ENCODE measurements at regions not wholly inside any gene's neighbourhood (a gene's known extent, or its start where the extent isn't known, plus 50 kb on each side); places are given as distances from the start of the nearest gene placed in this dataset.

DNA sequence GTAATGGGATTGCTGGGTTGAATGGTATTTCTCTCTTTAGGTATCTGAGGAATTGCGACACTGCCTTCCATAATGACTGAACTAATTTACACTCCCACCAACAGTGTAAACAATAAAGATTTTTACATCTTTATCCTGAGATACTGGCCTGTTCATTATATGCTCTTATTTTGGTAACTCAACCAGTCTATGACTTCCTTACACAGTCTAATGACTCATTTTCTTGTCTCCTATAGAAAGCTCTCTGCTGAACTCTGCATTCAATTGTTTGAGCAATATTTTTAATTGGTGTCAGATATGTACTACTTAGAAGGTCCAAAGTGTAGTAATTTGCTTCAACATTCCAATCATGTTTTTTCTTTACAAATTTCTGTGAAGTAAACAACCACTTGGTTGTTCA is 1351.8 kb downstream of the FSCB start:
- TF ChIP-seq, protein P1, sequence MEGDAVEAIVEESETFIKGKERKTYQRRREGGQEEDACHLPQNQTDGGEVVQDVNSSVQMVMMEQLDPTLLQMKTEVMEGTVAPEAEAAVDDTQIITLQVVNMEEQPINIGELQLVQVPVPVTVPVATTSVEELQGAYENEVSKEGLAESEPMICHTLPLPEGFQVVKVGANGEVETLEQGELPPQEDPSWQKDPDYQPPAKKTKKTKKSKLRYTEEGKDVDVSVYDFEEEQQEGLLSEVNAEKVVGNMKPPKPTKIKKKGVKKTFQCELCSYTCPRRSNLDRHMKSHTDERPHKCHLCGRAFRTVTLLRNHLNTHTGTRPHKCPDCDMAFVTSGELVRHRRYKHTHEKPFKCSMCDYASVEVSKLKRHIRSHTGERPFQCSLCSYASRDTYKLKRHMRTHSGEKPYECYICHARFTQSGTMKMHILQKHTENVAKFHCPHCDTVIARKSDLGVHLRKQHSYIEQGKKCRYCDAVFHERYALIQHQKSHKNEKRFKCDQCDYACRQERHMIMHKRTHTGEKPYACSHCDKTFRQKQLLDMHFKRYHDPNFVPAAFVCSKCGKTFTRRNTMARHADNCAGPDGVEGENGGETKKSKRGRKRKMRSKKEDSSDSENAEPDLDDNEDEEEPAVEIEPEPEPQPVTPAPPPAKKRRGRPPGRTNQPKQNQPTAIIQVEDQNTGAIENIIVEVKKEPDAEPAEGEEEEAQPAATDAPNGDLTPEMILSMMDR (IDR thresholded peaks at IDR 0.05; ENCODE audit: extremely low read depth, missing control alignments): no peak
- DNase-seq (ENCODE audit: low spot score): no peak

DNA sequence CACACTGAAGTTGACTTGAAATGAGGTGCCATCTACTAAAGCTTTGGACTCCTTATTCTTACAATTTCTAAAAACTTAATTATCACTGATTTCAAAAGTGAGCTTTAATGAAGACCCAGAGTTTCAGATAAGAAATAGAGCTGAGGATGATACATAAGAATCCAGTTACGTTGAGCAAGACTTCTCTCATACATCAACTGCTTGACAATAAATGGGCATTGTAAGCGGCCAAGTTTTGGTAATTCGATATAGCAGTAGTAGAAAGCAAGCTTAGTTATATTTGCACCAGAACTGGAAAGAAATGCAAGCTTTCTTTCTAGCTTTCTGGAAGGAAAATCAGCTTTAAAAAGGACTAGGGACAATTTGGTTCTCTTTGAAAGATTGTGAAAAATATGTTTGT is 1359.6 kb downstream of the FSCB start:
- no peak for DNase-seq (ENCODE audit: low spot score)
- TF ChIP-seq, protein P1 (IDR thresholded peaks at IDR 0.05; ENCODE audit: extremely low read depth, missing control alignments): no peak

DNA sequence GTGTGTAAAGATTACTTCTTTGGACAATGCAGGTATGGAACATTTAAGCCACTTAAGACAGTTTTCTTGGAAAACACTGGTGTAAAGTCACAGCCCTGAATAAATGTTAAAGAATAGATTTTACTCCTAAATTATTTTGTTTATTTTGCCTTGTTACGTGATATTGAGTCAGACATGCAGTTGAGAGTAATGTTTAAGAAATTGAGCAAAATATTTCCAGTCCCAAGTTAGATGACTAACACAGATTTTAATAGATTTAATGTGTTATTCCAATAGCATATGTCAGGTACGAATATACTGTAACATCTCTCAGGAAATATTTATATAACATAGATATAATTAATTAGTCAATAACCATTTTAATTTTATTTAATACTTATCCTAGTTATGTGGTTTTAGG is 1361.7 kb downstream of the FSCB start:
- TF ChIP-seq, protein P1 (IDR thresholded peaks at IDR 0.05; ENCODE audit: extremely low read depth, missing control alignments): no peak
- no peak for DNase-seq (ENCODE audit: low spot score)

DNA sequence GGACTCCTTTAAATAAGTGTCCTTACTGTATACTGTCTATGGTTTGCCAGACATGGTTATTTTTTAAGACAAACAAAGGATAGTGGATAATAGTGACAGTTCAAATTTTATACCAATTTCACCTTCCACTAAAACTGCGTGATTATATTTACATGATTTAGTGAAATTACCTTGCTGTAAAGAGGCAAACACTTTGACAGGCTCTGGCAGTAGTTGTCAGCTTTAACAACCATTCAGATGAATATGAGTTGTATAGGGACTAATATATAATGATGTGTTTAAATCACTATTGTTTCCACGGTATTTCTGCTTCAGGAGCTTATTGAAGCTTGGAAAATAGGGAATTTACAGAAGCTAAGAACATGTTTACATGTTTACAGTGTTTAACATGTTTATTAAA is 1364.0 kb downstream of the FSCB start:
- no peak for DNase-seq (ENCODE audit: low spot score)
- TF ChIP-seq, protein P1 (IDR thresholded peaks at IDR 0.05; ENCODE audit: extremely low read depth, missing control alignments): no peak

DNA sequence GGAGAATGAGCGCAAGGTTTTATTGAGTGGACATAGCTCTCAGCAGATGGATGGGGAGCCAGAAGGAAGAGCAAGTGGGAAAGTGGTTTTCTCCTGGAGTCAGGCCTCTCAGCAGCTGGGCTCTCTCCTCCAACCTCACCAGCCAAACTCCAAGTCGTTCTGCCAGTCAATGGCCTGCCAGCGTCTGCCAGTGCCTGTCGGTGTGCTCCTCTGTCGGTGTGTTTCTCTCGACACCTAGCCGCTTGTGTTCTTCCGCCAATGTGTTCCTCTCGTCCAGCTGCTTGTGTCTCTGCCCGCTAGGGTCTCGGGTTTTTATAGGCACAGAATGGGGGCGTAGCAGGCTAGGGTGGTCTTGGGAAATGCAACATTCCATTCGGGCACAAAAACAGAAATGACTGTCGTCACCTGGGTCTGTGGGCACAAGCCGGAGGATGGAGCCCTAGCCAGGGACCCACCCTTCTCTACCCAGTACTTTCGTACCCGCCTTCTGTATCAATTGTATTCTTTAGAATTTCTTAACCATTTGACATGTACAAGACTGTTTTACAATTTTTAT is 1365.4 kb downstream of the FSCB start:
- no peak for DNase-seq (ENCODE audit: low spot score)

DNA sequence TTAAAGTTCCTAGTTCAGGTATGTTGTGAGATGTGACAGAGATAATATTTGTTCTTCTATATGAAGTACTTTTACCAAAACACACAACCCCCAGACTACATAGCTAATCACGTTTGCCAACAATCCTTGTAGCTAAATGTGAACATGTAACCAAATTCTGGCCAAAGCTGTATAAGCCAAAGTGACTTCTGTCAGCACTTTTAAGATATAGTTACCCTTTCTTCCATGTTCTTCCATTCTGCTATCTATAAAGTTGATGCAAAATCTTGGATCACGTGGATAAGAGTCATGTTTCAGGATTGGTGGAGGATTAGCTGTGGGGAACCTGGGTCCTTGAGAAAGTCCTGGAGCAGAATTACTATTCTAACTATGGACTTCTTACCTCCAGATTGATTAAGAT is 1366.6 kb downstream of the FSCB start:
- TF ChIP-seq, protein P1 (IDR thresholded peaks at IDR 0.05; ENCODE audit: extremely low read depth, missing control alignments): no peak
- DNase-seq (ENCODE audit: low spot score): no peak

More for the DNA sequence above, 1365.4 kb downstream of the FSCB start:
- TF ChIP-seq, protein P1 (IDR thresholded peaks at IDR 0.05; ENCODE audit: extremely low read depth, missing control alignments): no peak

DNA sequence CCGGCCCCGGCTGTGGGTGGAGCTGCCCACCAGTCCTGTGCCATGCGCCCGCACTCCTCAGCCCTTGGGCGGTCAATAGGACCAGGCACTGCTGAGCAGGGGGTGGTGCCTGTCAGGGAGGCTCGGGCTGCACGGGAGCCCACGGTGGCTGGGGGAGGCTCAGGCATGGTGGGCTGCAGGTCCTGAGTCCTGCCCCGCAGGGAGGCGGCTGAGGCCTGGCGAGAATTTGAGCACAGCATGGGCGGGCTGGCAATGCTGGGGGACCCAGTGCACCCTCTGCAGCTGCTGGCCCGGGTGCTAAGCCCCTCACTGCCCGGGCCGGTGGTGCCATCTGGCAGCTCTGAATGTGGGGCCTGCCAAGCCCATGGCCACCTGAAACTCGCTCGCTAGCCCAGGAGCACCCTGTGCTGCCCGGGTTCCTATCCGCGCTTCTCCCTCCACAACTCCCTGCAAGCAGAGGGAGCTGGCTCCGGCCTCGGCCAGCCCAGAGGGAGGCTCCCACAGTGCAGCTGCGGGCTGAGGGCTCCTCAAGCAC is 1371.1 kb downstream of the FSCB start:
- TF ChIP-seq, protein P1 (IDR thresholded peaks at IDR 0.05; ENCODE audit: extremely low read depth, missing control alignments): no peak
- no peak for DNase-seq (ENCODE audit: low spot score)

Measured in GM20000 (cell line).